GM23338 (cell line): ENCODE measurements at regions not wholly inside any gene's neighbourhood (a gene's known extent, or its start where the extent isn't known, plus 50 kb on each side); places are given as distances from the start of the nearest gene placed in this dataset.

Experiments
- ATAC-seq: fragments of 200-7000 bp; cut with Tn5 transposase; 3 replicates; pipeline ENCODE4 v1.9.1; 2020
- DNase-seq: peaks from one replicate; pipeline ENCODE4 v3.0.0-alpha.2; 2015; ENCODE audit warnings: low spot score
- H2AFZ ChIP-seq: fragments of 200-600 bp; sonication (generic); 2 replicates; pipeline ENCODE4 v1.8.0; 2016; ENCODE audit warnings: antibody characterized with exemption, mild to moderate bottlenecking, moderate library complexity
- H3F3A ChIP-seq: fragments of 200-600 bp; sonication (generic); replicated peaks from 2 replicates; pipeline ENCODE4 v1.8.0; 2017; ENCODE audit warnings: antibody characterized with exemption, mixed run types, low read depth
- H3K27ac ChIP-seq: fragments of 200-600 bp; sonication (generic); 2 replicates; pipeline ENCODE4 v1.6.1; 2016; ENCODE audit warnings: low read depth
- H3K27me3 ChIP-seq: fragments of 200-600 bp; sonication (generic); 2 replicates; pipeline ENCODE4 v1.8.0; 2016; ENCODE audit warnings: mild to moderate bottlenecking, mixed run types, moderate library complexity; ENCODE audit not compliant: insufficient read depth
- H3K36me3 ChIP-seq: fragments of 200-600 bp; sonication (generic); 2 replicates; pipeline ENCODE4 v1.8.0; 2016; ENCODE audit warnings: mild to moderate bottlenecking; ENCODE audit not compliant: insufficient read depth
- H3K4me1 ChIP-seq: fragments of 200-600 bp; sonication (generic); 2 replicates; pipeline ENCODE4 v1.8.0; 2016; ENCODE audit warnings: mild to moderate bottlenecking, moderate library complexity; ENCODE audit not compliant: insufficient read depth
- H3K4me2 ChIP-seq: fragments of 200-600 bp; sonication (generic); 2 replicates; pipeline ENCODE4 v1.7.1; 2017; ENCODE audit warnings: mixed run types
- H3K4me3 ChIP-seq: fragments of 200-600 bp; sonication (generic); 2 replicates; pipeline ENCODE4 v1.6.1; 2016; ENCODE audit warnings: mixed run types
- H3K79me2 ChIP-seq: fragments of 200-600 bp; sonication (generic); replicated peaks from 2 replicates; pipeline ENCODE4 v1.8.0; 2017; ENCODE audit warnings: mild to moderate bottlenecking; ENCODE audit not compliant: insufficient read depth
- H3K9me2 ChIP-seq: fragments of 200-600 bp; sonication (generic); 2 replicates; pipeline ENCODE4 v1.8.0; 2017; ENCODE audit not compliant: insufficient read depth
- H4K20me1 ChIP-seq: fragments of 200-600 bp; sonication (generic); replicated peaks from 2 replicates; pipeline ENCODE4 v1.8.0; 2017; ENCODE audit warnings: mild to moderate bottlenecking; ENCODE audit not compliant: insufficient read depth
- H3K27ac Mint-ChIP-seq: 2 replicates; pipeline ENCODE4 v1.8.0; 2020; ENCODE audit warnings: inconsistent platforms, mild to moderate bottlenecking, moderate library complexity, mixed read lengths
- H3K27me3 Mint-ChIP-seq: 3 replicates; pipeline ENCODE4 v1.8.0; 2022; ENCODE audit warnings: low read depth, mild to moderate bottlenecking, moderate library complexity, mixed read lengths, inconsistent platforms; ENCODE audit not compliant: insufficient read depth, poor library complexity
- H3K36me3 Mint-ChIP-seq: 3 replicates; pipeline ENCODE4 v1.8.0; 2021; ENCODE audit warnings: low read depth, mild to moderate bottlenecking, inconsistent platforms, moderate library complexity, mixed read lengths
- H3K4me1 Mint-ChIP-seq: 3 replicates; pipeline ENCODE4 v1.8.0; 2020; ENCODE audit warnings: mild to moderate bottlenecking, inconsistent platforms, mixed read lengths
- H3K4me3 Mint-ChIP-seq: 3 replicates; pipeline ENCODE4 v1.8.0; 2021; ENCODE audit warnings: moderate library complexity, mild to moderate bottlenecking, inconsistent platforms, mixed read lengths
- H3K9me3 Mint-ChIP-seq: 3 replicates; pipeline ENCODE4 v1.8.0; 2020; ENCODE audit warnings: moderate library complexity, mild to moderate bottlenecking, inconsistent platforms, mixed read lengths
- CREB1 ChIP-seq: fragments of 250-450 bp; sonication (Bioruptor Pico); IDR thresholded peaks from 2 replicates; pipeline ENCODE4 v1.5.0; 2020; ENCODE audit warnings: low read depth, mild to moderate bottlenecking, moderate library complexity
- ETS1 ChIP-seq: IDR thresholded peaks from 2 replicates; pipeline ENCODE4 v1.6.1; 2016; ENCODE audit warnings: antibody characterized with exemption
- EZH2 ChIP-seq: fragments of 200-600 bp; sonication (generic); IDR thresholded peaks from one replicate; pipeline ENCODE4 v1.8.0; 2017; ENCODE audit warnings: antibody characterized with exemption, mild to moderate bottlenecking, low read depth; ENCODE audit not compliant: unreplicated experiment
- EZH2phosphoT487 ChIP-seq: fragments of 200-600 bp; sonication (generic); IDR thresholded peaks from one replicate; pipeline ENCODE4 v1.8.1; 2018; ENCODE audit warnings: antibody characterized with exemption; ENCODE audit not compliant: unreplicated experiment
- JUNB ChIP-seq: IDR thresholded peaks from one replicate; pipeline ENCODE4 v1.6.1; 2016; ENCODE audit warnings: antibody characterized with exemption; ENCODE audit not compliant: unreplicated experiment
- NANOG ChIP-seq: IDR thresholded peaks from 2 replicates; pipeline ENCODE4 v1.6.1; 2016; ENCODE audit warnings: antibody characterized with exemption, borderline replicate concordance
- REST ChIP-seq: IDR thresholded peaks from one replicate; pipeline ENCODE4 v1.6.1; 2018; ENCODE audit warnings: antibody characterized with exemption; ENCODE audit not compliant: unreplicated experiment
- STAT1 ChIP-seq: IDR thresholded peaks from one replicate; pipeline ENCODE4 v1.6.1; 2016; ENCODE audit warnings: antibody characterized with exemption; ENCODE audit not compliant: unreplicated experiment
- ZNF114 ChIP-seq: fragments of 250-450 bp; sonication (Bioruptor Pico); IDR thresholded peaks from 2 replicates; pipeline ENCODE4 v1.5.0; 2020; ENCODE audit warnings: mild to moderate bottlenecking, moderate library complexity
- ZNF331 ChIP-seq: fragments of 250-450 bp; sonication (Bioruptor Pico); IDR thresholded peaks from 2 replicates; pipeline ENCODE4 v1.5.0; 2020; ENCODE audit warnings: low read depth, mild to moderate bottlenecking, moderate library complexity
- ZNF462 ChIP-seq: fragments of 250-450 bp; sonication (Bioruptor Pico); IDR thresholded peaks from 2 replicates; pipeline ENCODE4 v1.5.0; 2020; ENCODE audit warnings: mild to moderate bottlenecking, moderate library complexity

GRCh38 chr9:26220367-26220766 lies 542.1 kb upstream of the TUSC1 start:
- Histone ChIP-seq H3K36me3 (no peaks in the 10 kb centered on the region), H2AFZ (no peak overlapping the region), H3F3A (no peaks in the 10 kb centered on the region), H3K27me3 (no peaks in the 10 kb centered on the region), H3K4me3 (no peak overlapping the region), H3K9me2 (no peaks in the 10 kb centered on the region), H3K27ac (no peak overlapping the region), H3K4me1 (no peaks in the 10 kb centered on the region), H4K20me1 (no peaks in the 10 kb centered on the region), H3K79me2 (no peaks in the 10 kb centered on the region), H3K4me2 (no peak overlapping the region)
- DNase-seq, result no peak
- Mint-ChIP-seq H3K4me3 (no peak overlapping the region), H3K36me3 (peaks cover 15% of the 10 kb centered on the region), H3K9me3 (peaks cover 17% of the 10 kb centered on the region), H3K27me3 (no peaks in the 10 kb centered on the region), H3K4me1 (peaks cover 3% of the 10 kb centered on the region; the same call in 1 of the 3 replicates), H3K27ac (no peak overlapping the region)
- no peak for ATAC-seq
- TF ChIP-seq EZH2, result no peak
- no peak for TF ChIP-seq ZNF462 (CRISPR knock-in tag)
- no peak for TF ChIP-seq ETS1
- no peak for TF ChIP-seq JUNB
- TF ChIP-seq EZH2phosphoT487, result no peak
- TF ChIP-seq NANOG, result no peak
- TF ChIP-seq ZNF331 (CRISPR knock-in tag), result no peak
- TF ChIP-seq REST, result no peak
- TF ChIP-seq STAT1, result no peak
- no peak for TF ChIP-seq CREB1 (CRISPR knock-in tag)
- no peak for TF ChIP-seq ZNF114 (CRISPR knock-in tag)
